Stimulated activated CD4-positive, alpha-beta T cell treated with anti-CD3 and anti-CD28 coated beads, TNF-alpha, amount 100 ng/mL, for 4 hours (primary cell): ENCODE measurements at regions not wholly inside any gene's neighbourhood (a gene's known extent, or its start where the extent isn't known, plus 50 kb on each side); places are given as distances from the start of the nearest gene placed in this dataset.

Experiments
- DNase-seq, 3 experiments: peaks; one replicate each; pipeline ENCODE4 v3.0.0-alpha.2; 2020; ENCODE audit warnings: low read depth in 3 of 3

DNA sequence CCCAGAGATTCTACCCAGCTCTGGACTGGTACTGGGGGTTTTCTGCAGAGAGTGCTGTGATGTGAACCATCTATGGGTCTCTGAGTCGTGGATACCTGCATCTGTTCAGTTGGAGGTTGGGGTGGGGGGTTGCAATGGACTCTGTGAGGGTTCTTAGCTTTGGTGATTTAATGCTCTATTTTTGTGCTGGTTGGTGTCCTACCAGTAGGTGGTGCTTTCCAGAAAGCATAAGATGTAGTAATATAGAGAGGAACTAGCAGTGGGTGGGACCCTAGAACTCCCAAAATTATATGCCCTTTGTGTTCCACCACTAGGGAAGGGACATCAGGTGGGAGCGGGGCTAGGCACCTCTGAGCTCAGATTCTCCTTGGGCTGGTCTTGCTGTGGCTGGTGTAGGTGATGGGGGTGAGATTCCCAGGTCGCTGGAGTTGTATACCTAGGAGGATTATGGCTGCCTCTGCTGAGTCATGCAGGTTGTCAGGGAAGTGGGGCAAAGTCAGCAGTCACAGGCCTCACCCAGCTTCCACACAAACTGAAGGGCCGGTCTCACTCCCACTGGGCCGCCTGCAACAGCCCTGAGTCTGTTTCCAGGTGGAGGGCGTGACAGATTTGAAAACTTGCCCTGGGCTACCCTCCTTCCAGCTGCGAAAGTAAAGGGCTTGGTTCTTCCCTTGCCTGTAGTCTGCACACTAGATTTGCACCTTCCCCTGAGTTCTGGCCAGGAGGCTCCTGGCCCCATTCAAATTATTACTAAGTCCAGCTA, 573.0 kb upstream of the SLITRK1 start:
- DNase-seq: no peak

DNA sequence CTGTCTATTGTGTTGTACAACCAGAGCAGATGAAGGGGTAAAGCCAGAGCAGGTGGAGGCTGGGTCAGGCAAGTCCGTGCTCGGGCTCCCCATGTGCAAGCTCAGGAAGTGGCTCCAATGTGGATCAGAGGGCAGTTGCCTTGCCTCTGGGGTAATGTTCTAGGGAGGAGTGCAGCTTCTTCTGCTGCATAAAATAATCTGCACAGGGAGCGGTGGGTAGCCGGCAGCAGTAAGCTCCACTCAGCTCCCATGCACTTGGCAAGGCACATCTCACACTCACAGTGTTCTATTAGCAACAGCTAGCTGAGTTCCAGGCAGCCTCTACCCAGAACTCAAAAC, 565.3 kb upstream of the SLITRK1 start:
- DNase-seq: no peak

DNA sequence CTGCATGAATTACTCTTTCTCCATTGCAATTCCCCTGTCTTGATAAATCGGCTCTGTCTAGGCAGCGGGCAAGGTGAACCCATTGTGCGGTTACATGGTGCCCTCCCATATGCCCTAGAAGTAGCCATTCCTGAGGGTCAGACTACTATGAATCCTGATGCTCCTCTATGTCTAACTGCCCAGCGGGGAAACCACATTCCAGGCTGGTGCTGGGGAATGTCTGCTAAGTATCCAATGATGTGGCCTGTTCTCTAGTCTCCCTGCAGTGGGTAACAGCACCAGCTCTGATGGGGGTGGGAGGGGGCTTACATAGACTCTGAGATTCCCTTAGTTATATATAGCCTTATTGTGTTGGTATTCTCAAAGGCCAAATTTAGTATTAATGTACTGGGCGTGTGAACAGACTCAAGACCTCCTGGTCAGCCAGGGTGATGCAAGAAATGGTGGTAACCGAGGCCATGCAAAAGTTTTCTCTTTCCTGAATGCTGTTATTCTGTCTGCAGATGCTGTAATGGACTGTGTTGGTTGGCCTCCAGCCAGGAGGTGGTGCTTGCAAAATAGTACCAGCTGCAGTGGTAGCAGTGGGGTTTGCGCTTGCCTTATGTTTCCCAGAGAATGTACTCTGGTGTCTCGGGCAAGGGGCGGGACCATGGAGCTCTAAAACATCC, 564.8 kb upstream of the SLITRK1 start:
- no peak for DNase-seq

DNA sequence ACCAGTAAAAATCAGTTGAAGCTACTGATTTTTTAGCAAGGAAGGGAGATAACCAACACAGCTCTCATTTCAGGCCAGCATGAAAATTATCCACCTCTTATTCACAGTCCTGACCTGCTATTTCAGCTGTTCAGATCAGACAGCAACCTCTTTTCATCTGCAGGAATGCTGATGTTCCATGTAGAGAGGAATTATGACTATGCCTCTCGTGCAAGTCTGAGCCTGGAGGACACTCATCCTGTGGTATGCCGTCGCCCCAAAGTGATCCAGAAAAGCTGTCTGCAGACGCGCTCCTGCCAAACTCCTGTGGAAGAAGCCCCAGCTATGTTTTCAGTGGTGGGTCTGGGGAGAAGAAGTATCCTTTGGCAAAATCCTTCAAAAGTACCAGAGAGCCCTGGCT, 563.5 kb upstream of the SLITRK1 start:
- no peak for DNase-seq

DNA sequence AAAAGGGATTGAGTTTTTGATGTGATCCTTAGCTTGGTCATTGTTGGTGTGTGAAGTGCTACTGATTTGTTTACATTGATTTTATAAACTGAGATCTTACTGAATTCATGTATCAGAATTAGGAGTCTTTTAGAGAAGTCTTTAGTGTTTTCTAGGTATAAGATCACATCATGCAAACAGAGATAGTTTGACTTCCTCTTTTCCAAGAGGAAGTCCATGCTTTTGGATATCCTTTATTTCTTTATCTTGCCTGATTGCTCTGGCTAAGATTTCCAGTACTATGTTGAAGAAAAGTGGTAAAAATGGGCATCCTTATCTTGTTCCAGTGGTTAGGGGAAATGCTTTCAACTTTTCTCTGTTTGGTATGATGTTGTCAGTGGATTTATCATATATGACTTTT, 561.2 kb upstream of the SLITRK1 start:
- no peak for DNase-seq

DNA sequence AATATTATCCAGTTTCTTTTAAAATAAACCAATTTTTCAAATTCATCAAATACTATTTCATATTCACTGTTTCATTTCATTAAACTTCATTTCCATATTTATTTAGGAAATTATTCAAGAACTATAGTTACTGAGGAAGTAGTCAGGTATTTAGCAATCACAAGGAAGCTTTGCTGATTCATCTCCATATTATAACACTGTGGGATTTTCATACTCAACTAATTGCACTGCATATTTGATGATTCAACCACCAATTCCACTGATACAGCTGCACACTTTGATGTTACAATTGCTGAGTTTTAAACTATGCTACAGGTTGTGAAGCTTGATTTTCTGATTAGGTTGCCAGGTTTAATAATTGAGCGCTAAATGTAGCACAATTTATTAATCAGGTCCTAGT, 556.8 kb upstream of the SLITRK1 start:
- no peak for DNase-seq

DNA sequence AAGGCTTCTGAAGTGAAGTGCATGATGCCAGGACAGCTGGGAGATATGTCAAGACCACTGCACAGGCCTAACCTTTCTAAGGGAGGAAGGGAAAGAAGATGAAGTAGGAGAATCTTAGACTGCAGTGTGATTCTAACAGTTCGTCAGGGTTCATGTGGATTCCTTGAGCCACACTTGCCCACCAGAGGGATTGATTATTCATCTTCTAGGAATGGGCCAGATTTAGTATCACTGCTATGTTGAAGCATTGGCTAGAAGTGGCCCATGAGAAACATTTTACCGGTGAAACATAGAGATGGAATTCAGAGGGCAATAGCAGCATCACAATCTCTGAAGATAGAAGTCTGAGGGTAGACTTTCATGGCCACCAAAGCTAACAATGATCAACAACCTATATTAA, 550.8 kb upstream of the SLITRK1 start:
- DNase-seq: no peak

DNA sequence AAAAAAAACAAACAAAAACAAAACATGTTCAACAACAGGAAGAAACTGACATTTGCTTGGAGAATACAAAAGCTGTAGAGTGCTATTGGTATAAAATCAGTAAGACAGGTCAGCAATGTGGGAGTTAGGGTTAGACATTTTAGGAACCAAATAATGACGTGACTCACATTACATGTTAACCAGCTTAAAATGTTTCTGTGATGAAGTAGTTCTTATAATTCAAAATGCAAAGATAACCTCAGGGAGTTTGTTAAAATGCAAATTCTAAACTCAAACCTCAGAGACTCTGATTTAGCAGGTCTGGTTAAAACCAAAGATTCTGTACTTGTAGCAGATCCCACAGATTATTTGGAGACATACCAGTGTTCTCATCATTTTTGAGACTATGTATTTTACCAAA, 549.4 kb upstream of the SLITRK1 start:
- DNase-seq: no peak

DNA sequence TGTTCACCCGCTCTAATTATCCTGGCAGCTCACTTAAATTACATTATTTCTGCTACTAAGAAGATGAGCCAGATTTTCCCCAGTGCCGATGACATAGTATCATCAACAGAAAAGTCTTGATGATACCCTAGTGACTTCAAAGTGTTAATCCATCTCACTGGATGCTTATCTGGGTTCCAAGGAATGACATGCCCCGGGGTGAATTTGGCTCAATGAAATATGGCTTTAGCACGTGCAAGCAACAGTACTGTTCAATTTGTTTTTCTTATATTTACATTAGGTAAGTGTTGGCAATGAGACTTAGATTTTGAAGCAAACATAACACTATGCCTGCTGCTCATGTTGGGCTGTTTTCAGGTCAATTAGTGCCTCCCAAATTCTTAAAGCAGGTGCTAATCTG, 548.2 kb upstream of the SLITRK1 start:
- DNase-seq: no peak

DNA sequence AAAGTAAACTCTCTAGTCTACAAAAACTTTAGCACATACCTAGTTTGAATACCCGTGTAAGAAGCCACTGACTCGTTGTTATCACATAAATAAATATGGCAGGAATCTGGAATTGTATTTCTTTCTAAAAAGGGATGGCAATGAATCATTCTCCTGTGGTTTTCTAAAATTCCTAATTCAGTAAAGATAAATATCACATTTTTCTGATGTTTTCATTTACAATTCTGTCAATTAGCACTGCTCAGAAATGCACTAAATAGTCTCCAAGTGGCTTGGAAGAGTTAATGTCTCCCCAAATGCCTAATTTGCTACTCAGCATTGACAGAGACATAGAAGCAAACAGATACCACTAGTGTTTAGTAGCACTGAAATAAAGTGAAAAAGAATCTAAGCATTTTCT, 547.7 kb upstream of the SLITRK1 start:
- no peak for DNase-seq

DNA sequence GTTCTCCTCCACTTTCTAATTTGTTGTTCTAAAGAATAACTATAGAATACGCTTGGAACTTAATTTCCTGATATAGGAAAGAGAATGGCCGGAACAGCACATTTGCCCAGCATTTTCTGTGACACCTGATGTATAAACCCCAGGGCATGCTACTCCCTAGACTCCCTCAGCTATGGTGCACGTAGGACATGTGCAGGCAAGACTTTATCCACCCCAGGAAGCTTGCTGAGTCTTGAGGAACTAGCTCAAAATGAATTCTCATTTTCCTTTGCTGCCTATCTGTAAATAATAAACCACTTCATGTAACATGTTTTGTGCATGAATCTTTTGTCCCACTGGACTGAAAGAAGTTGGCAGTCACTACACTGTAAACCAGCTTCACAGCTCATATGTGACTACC, 535.8 kb upstream of the SLITRK1 start:
- no peak for DNase-seq

DNA sequence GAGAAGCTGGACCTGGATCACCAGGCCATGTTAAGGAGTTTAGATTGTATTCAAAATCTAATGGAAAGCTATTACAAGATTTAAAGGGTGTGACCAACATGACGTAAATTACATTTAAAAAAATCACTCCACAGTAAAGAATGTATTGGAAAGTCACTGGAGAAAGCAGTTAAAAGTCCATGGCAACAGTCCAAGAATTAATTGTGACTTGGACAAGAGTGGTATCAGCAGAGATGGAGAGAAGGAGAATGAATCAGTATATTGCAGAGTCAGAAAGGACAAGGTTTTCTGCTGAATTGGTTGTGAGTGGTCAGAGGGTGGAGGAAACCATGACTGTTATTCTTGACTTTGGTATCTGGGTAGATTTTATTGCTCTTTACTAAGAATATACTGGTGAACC, 535.1 kb upstream of the SLITRK1 start:
- no peak for DNase-seq

DNA sequence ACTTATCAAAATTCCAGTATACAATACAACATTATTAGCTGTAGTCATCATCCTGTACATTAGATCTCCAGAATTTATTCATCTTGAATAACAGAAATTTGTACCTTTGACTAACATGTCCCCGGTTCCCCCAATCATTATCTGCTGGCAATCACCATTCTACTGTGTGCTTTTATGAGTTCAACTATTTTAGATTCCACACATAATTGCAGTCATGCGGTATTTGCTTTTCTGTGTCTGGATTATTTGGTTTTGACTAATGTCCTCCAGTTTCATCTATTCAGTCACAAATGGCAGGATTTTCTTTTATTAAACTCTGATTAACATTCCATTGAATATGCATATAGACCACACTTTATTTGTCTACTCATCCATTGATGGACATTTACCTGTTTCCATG, 530.7 kb upstream of the SLITRK1 start:
- no peak for DNase-seq

DNA sequence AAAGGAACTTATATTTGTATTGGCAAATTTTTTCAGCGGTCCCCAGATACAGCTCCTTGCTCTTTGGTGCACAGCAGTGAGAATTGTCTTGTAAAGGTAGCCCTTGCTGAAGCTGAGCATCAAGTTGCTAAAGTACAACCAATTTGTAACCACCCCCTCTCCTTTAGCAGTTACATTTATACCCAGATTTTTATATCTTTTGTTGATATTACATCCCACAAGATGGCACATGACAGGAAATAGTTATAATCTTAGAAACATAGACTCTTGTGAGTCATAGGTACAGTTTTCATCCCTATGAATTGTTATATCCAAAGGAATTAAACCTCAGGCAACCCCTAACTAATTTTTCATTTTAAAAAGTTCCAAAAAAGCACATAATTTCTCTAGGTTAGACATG, 523.0 kb upstream of the SLITRK1 start:
- no peak for DNase-seq

DNA sequence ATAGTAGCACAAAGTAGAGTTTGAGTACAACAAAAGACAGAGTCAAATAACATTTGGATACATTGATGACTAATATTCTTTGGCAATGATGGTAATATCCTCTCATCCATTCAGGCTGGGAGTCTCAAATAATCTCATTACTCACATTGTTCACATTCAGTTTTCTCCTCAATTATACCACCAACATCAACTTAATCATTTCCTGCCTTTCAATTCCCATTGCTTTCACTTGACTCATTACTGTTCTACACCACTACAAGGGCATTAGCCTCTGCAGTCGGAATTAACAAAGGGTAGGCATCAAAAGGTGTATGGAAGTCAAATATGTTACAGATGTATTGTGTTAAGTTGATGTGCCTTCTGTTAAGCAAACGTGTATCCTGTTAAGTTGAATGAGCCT, 518.4 kb upstream of the SLITRK1 start:
- DNase-seq: no peak

DNA sequence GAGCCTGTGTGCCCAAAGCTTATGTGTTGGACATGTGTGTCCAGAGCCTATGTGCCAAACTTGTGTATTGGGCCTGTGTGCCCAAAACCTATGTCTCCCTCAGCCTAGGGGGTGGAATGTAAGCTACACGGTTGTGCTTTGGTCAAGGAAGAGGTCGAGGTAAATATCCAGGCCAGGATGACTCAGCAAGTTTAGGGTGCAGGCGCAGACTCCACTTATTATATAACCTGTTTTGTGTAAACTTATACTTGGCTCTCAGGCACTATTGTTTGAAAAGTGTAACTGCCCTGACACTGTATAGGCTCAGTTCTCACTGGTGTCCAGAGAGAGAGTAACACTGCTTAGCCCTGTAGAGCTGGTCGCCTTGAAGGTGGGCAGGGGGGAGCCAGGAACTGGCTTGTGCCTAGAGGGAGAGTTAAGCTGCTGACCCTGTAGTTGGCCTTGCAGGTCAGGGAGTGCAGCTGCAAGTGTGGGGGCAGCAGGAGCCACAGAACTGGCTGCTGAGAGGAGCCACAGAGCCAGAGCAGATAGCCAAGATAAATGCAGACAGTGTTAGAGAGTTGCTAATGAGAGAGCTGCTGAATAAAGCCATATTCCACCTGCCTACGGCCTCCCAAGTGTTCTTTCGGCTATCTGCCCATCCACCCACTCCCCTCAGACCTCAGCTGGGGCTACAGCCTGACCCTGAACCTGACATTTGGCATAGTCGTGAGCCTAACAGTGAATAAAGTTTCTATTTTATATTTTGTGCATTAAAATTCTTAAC, 517.2 kb upstream of the SLITRK1 start:
- DNase-seq: no peak

DNA sequence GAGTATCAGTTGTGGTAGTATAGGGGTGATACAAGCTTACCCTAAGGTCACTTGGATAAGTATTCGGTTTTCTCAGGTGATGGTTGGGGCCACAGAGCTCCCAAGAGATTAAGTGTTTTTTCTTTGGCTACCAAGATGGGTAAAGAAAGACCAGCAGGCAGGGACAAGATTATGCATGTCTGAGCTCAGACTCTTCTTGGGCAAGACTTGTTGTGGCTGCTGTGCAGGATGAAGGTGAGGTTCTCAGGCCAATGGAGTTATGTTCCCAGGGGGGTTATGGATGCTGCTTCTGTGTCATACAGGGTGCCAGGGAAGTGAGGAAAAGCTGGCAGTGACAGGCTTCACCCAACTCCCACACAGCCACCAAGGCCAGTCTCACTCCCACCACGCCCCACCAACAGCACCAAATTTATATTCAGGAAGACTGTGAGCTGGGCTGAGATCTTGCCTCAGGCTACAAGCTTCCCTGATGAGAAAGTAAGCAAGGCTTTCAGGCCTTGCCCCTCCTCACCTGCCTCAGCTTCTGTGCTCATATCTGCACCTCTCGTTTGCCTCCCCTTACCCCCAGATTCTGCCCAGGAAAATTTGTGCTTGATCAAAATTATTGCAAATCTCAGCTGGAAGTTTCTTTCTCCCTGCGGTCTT, 511.8 kb upstream of the SLITRK1 start:
- DNase-seq: no peak

DNA sequence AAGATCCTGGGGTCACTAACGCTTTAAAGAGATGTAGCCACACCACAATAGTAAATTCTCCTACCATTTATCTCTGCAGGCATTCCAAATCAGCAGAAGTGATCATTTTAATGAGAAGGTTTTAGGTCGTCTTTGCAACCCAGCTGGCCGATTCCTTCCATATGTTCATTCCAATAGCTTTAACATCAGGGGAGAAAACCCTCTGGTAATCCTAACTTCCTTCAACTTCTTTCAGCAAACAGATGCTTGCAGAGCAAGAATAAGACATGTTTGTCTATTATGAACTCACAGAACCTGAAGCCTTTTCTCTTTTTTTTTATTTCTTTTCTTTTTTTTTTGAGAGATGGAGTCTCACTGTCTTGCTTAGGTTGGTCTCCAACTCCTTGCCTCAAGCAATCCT, 498.6 kb upstream of the SLITRK1 start:
- no peak for DNase-seq

DNA sequence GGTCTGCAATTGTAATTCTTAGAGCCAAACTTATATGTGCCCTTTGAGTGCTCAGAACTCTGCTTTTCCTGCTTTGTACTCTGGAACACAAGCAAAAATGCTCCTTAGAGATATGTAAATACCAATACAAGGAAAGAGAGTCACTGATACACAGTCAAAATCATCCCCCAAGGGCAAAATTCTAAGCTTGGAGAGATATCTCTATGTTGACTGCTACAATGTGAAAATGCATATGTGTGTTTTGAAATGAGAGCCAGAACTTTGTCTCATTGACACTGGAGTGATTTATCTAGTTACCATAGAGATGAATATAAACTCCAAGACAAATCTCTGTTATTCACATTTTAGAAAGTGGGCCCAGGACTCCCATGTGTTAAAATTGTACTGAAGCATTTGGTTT, 494.8 kb upstream of the SLITRK1 start:
- DNase-seq: no peak

DNA sequence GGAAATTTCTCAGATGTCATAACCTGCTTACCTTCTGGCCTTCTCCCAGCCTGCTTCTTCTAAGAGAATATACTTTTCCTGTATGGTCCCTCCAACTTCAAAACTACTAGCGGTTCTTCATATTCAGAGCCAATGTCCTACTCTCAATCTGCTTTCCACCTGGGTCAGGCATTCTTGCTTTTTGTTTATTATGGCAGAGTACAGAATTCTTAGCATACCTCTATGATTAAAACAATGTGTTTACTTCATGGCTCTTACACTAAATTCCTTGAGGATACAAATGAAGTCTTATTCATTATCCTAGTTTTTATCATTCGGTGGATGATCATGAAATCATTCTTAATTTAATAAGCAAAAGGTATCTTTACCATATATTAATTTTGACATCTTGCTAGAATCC, 484.2 kb upstream of the SLITRK1 start:
- DNase-seq: no peak

DNA sequence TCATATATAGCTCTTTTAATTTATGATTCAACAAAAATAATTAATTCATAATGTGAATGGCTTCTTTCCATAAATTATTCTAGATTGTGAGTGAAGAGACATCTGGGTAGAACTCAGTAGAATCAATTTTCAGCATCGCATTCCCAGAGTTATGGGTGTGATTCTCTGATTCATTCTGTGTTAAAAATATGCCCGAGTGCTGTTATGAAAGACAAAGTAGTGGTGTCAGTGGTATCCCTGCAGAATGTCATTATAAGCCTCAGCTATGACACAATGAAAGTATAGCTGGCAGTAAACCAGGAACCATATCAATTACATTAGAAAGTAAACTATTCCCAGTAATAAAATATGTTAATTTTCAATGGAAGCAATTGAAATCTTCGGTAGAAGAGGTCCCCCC, 480.5 kb upstream of the SLITRK1 start:
- DNase-seq: no peak

DNA sequence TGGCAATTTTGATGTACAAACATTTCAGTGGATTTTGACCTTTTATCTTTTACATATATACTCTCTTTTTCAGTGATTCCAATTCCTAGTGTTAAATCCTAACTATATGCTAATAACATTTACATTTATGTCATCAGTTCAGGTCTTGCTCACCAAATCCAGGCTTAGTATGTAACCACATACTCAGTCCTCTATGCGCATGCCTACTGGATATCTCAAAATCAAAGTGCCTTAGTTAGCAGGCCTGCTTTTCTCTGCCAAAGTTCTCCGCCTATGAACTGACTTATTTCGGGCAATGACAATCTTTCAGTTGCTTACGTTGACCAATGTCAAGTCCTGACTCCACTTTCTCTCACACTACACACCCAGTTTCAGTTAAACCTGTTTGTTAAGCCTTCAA, 478.5 kb upstream of the SLITRK1 start:
- DNase-seq: no peak

DNA sequence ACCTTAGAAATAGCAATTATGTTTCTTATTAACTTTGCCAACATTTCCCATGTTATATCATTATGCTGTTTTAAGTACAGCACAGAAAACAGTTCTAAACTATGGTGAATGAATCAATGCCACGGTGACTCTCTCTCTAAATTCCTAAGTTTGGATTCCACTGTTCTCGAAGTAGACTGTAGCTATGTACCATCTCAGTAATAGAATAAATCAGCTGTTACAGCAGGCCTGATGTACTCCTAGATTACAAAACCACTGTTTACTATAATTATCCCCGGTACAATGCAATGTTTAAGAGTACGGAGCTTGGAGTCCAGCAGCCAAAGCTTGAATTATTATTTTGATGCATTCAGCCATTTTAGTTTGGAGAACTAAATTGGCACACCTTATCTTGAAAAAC, 476.3 kb upstream of the SLITRK1 start:
- no peak for DNase-seq
